Cardiac fibroblast (primary cell): ENCODE measurements at regions not wholly inside any gene's neighbourhood (a gene's known extent, or its start where the extent isn't known, plus 50 kb on each side); places are given as distances from the start of the nearest gene placed in this dataset.

ENCODE experiments used
- DNase-seq, 2 donors: peaks; one replicate each; pipeline versions ENCODE4 v3.0.0 to v3.0.0-alpha.2; 2010; ENCODE audit warnings: low read depth in 2 of 2
- H3K4me3 ChIP-seq, 2 donors: replicated peaks in 1 of 2; 1 replicate in 1 of 2; 2 replicates in 1 of 2; pipeline ENCODE4 v1.5.1; 2011; ENCODE audit warnings: low read depth in 2 of 2, low read length in 2 of 2, mild to moderate bottlenecking in 2 of 2, moderate library complexity in 1 of 2
- CTCF ChIP-seq: IDR thresholded peaks from one replicate; pipeline ENCODE4 v1.5.1; 2011; ENCODE audit warnings: low read depth, mild to moderate bottlenecking, low read length, inconsistent platforms

DNA sequence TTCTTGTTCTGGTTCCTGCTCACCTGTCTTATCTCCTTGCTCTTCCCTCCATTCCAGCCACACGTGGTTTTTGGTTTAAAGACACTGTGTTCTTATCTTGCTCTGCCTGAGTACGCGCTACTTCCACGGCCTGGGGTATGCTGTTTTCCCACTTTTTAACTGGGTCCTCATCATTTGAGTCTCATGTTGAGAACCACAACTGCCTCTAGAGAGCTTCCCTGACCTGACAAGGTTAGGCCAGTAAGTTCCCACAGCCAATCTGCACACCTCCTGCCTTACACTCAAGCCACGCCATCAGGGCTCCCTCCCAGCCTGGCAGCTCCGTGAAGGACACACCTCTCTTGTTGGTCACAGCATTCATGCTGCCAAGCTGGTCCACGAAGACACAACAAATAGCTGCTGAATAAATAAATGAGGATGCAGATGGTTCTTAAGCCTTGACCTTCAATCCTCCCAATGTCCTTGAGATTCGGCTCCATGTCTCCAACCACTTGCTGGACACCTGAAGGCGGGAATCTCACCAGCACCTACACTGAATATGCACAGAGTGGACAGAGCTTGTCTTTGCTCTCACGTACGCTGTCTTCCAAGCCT lies 201.7 kb upstream of the KLF14 start:
- TF ChIP-seq CTCF: no peak
- no peak overlapping the region for H3K4me3 ChIP-seq
- no peak for DNase-seq

DNA sequence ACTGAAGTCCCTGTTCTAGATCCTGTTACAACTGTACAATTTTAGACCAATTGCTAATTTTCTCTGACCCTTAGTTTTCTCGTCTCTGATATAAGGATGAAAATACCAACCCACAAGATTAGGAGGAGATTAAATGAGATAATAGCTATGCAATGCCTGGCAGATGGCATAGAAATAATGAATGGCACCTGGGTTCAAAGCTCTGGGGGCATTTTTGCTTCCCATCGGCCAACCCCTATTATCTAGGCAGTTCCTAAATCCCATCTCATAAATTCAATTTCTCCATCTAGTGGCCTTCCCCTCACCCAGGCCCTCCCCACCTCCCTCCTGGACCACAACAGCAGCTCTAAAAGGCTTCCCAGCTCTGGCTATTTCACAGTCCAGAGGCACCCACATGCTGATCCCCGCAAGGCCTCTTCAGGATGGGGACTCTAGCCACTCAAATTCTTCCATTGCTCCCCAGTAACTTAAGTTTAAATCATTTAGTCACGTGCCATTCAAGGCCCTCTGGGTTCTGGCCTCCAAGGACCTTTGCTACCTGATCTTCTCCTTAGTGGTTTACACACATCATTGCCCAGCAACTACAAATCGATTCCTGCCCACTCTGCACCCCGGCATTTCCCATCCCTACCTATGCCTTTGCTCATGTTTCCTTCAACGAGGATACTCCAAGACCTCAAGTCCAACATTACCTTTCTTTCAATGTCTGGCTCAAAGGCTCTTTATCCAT lies 202.4 kb upstream of the KLF14 start:
- DNase-seq: no peak
- TF ChIP-seq CTCF: no peak
- no peak overlapping the region for H3K4me3 ChIP-seq

DNA sequence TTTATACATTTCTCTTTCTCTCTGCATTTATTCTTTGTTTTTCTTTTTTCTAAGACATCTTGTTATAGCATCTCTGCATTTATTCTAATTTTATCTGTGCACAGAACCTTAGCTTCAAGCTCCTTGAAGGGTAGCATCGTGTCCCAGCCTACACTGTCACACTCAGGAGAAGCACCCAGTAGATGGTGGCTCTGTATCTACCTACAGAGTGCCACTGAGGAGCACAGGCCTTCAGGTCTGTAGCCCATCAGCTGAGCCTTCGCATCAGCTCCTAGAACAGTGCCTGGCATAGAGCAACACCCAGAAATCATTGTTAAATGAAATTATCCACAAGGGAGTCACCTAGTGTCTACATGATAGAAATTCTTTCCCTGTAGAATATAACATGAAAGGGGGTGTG lies 203.0 kb upstream of the KLF14 start:
- H3K4me3 ChIP-seq: no peak overlapping the region
- TF ChIP-seq CTCF: no peak
- DNase-seq: no peak

- DNase-seq: no peak
- no peak overlapping the region for H3K4me3 ChIP-seq
- no peak for TF ChIP-seq CTCF
Observed at GRCh38 chr7:130937830-130938229, 203.8 kb upstream of the KLF14 start.

DNA sequence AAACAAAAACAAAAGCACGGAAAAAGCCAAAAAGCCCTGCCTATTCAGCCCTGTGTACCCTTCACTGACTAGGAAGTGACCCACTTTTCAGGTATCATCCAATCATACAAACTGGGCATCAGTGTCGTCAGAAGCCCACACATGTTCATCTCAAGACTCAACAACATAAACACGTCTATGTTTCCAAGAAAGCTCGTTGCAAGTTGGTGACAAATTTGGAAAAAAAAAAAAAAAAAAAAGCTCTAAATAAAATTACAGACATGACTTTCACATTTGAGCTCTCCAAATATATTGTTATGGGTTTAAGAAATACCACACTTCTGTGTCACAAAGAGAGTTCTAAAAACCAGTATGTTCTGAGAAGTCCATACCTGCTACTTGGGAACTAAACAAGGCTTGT lies 204.7 kb upstream of the KLF14 start:
- peak in 1 of 2 donors; percentile 33 for DNase-seq
- no peak overlapping the region for H3K4me3 ChIP-seq
- no peak for TF ChIP-seq CTCF

DNA sequence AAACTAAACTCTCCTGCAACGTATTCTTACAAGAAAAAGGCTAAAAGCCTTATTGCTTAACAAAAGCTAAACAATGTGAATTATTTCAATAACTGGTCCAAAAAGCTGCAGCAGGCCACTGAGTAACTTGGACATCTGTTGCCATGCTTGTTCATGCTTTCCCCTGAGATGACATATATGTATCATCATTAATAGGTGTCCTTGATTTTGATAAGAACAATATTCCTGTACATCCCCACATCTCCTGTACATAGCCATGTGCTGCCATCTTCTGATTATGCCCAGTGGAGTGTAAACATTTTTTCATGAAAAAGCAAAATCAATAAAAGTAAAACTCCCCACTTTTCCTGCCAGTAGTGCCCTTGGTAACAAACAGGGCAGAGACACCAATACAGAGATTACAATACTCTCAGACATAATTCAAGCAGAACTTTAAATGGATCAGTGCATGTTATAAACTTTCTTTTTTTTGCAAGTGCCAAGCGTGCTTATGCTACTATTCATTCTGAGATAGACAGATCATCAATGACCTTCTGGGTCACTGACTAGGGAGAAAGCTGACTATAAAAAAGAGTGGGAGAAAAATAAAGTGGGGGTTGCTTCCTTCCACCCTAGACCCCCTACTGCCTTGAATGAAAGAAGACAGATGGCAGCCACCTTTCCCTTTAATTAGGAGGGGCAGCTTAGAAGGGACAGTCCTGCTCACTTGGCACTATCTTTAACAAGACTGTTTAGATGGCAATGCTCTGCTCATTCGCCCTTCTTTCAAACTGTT lies 205.5 kb upstream of the KLF14 start:
- DNase-seq: peak in 1 of 2 donors; percentile 53
- TF ChIP-seq CTCF: no peak
- H3K4me3 ChIP-seq: peak overlapping the region in 1 of 2 donors; percentile 54
